GM12878 (cell line): ENCODE measurements at regions not wholly inside any gene's neighbourhood (a gene's known extent, or its start where the extent isn't known, plus 50 kb on each side); places are given as distances from the start of the nearest gene placed in this dataset.

Source experiments
- BHLHE40 ChIP-seq, 2 experiments: fragments of 450-650 bp in 1 of 2; IDR thresholded peaks; 2 replicates each; pipeline ENCODE4 v1.6.1; 2011 to 2017; ENCODE audit warnings: low read depth in 2 of 2, borderline replicate concordance in 1 of 2, improper control_type of control experiment in 1 of 2, low read length in 1 of 2, mild to moderate bottlenecking in 1 of 2
- CHD1 ChIP-seq: IDR thresholded peaks from 2 replicates; pipeline ENCODE4 v1.6.1; 2012; ENCODE audit warnings: low read depth, low read length, improper control_type of control experiment
- CREM ChIP-seq: IDR thresholded peaks from 2 replicates; pipeline ENCODE4 v1.6.1; 2014; ENCODE audit warnings: antibody characterized with exemption, low read depth
- MTA2 ChIP-seq: fragments of 450-650 bp; IDR thresholded peaks from 2 replicates; pipeline ENCODE4 v1.6.1; 2016; ENCODE audit warnings: low read depth, mild to moderate bottlenecking, moderate library complexity
- SMC3 ChIP-seq: IDR thresholded peaks from 2 replicates; pipeline ENCODE4 v1.6.1; 2011; ENCODE audit warnings: low read length, improper control_type of control experiment, borderline replicate concordance
- TF ChIP-seq, protein P1 (sequence below): fragments of 450-650 bp; formaldehyde crosslinking; IDR thresholded peaks from 2 replicates; pipeline ENCODE4 v1.4.0; 2022; ENCODE audit warnings: mild to moderate bottlenecking, moderate library complexity
- TF ChIP-seq, protein P2 (sequence below): fragments of 450-650 bp; IDR thresholded peaks from 2 replicates; pipeline ENCODE4 v1.6.1; 2014; ENCODE audit warnings: mild to moderate bottlenecking
- TF ChIP-seq, protein P3 (sequence below): fragments of 450-650 bp; IDR thresholded peaks from 2 replicates; pipeline ENCODE4 v1.6.1; 2016; ENCODE audit warnings: mild to moderate bottlenecking

DNA sequence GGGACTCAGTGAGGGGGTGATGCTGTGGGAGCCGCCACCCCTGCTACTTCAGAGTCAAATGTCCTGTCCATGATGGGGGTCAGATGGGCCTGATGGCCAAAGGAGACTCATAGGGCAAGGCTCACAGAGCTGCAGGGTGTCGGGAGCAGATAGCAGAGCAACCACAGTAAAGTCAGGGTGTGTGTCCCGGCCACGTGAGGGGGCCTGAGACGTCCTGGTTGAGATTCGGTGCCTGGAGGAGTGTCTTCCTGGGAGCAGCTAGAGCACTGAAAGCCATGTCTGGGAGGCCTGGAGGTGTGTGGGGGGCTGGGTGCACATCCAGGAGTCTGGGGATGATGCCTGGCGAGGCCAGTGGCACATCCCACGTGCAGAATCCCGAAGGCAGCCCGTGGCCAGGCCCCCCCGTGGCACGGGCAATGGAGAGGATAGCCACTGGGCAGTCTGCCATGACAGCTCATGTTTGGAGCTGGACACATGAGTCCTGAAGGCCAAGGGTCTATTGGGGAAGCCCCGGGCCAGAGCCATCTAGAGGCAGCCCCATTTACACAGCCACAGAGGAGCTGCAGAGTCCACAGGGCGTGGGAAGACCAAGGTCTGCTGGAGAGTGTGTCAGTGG lies 308.0 kb upstream of the SFSWAP start (continued):
- TF ChIP-seq, protein P1, sequence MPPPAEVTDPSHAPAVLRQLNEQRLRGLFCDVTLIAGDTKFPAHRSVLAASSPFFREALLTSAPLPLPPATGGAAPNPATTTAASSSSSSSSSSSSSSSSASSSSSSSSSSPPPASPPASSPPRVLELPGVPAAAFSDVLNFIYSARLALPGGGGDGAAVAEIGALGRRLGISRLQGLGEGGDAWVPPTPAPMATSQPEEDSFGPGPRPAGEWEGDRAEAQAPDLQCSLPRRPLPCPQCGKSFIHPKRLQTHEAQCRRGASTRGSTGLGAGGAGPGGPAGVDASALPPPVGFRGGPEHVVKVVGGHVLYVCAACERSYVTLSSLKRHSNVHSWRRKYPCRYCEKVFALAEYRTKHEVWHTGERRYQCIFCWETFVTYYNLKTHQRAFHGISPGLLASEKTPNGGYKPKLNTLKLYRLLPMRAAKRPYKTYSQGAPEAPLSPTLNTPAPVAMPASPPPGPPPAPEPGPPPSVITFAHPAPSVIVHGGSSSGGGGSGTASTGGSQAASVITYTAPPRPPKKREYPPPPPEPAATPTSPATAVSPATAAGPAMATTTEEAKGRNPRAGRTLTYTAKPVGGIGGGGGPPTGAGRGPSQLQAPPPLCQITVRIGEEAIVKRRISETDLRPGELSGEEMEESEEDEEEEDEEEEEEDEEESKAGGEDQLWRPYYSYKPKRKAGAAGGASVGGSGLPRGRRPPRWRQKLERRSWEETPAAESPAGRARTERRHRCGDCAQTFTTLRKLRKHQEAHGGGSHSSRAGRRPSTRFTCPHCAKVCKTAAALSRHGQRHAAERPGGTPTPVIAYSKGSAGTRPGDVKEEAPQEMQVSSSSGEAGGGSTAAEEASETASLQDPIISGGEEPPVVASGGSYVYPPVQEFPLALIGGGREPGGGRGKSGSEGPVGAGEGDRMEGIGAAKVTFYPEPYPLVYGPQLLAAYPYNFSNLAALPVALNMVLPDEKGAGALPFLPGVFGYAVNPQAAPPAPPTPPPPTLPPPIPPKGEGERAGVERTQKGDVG: no peak
- no peak for TF ChIP-seq BHLHE40 (IDR thresholded peaks at IDR 0.05; ENCODE audit: borderline replicate concordance in 1 of 2, low read depth in 2 of 2, low read length in 1 of 2)
- no peak for TF ChIP-seq MTA2
- TF ChIP-seq, protein P2, sequence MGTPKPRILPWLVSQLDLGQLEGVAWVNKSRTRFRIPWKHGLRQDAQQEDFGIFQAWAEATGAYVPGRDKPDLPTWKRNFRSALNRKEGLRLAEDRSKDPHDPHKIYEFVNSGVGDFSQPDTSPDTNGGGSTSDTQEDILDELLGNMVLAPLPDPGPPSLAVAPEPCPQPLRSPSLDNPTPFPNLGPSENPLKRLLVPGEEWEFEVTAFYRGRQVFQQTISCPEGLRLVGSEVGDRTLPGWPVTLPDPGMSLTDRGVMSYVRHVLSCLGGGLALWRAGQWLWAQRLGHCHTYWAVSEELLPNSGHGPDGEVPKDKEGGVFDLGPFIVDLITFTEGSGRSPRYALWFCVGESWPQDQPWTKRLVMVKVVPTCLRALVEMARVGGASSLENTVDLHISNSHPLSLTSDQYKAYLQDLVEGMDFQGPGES: no peak
- TF ChIP-seq CREM: no peak
- TF ChIP-seq, protein P3, sequence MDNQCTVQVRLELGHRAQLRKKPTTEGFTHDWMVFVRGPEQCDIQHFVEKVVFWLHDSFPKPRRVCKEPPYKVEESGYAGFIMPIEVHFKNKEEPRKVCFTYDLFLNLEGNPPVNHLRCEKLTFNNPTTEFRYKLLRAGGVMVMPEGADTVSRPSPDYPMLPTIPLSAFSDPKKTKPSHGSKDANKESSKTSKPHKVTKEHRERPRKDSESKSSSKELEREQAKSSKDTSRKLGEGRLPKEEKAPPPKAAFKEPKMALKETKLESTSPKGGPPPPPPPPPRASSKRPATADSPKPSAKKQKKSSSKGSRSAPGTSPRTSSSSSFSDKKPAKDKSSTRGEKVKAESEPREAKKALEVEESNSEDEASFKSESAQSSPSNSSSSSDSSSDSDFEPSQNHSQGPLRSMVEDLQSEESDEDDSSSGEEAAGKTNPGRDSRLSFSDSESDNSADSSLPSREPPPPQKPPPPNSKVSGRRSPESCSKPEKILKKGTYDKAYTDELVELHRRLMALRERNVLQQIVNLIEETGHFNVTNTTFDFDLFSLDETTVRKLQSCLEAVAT: no peak
- TF ChIP-seq CHD1: no peak
- TF ChIP-seq SMC3: no peak
